Prostate gland (tissue), 2 donors: ENCODE measurements at regions not wholly inside any gene's neighbourhood (a gene's known extent, or its start where the extent isn't known, plus 50 kb on each side); places are given as distances from the start of the nearest gene placed in this dataset.

Experiments
- CTCF ChIP-seq, 4 experiments: fragments of 200-600 bp in 2 of 4; fragments of 450-650 bp in 2 of 4; sonication (generic) in 2 of 4; IDR thresholded peaks; 1 replicate in 3 of 4; 2 replicates in 1 of 4; pipeline ENCODE4 v1.5.1; 2016 to 2019; ENCODE audit warnings: antibody characterized with exemption in 4 of 4, mild to moderate bottlenecking in 2 of 4, moderate library complexity in 2 of 4
- POLR2A ChIP-seq: fragments of 450-650 bp; IDR thresholded peaks from one replicate; pipeline ENCODE4 v1.6.1; 2016; ENCODE audit warnings: antibody characterized with exemption, mild to moderate bottlenecking

- TF ChIP-seq POLR2A (no peak), CTCF (IDR thresholded peaks at IDR 0.05) (no peak)
These were observed 237.6 kb upstream of the PTER start for GRCh38 chr10:16199216-16199615.
